ENCODE measurements at regions not wholly inside any gene's neighbourhood (a gene's known extent, or its start where the extent isn't known, plus 50 kb on each side); places are given as distances from the start of the nearest gene placed in this dataset.
"Not testable (repeated sequence)": the region's sequence is repeated elsewhere in the genome, so short reads cannot be mapped to it uniquely, and the experiment has no call there.

DNA sequence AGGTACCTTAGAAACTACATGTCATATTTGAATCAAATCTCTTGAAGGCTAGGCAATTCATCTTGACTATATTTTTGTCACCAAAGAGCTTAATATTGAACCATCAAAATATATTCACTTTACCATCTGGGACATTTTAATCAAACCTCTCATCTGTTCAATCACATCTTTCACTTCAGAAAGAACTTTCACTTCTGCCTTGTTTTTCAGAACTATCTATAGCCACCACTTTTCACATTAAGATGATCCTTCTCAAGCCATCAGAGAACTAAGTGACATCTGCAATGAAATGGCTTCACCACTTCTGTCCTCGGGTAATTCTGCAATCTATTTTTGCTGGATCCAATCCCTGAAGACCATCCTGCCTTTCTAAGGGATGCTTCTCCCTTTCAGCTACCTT lies 57.8 kb downstream of the OR2B2 start:
- no peak for DNase-seq (ENCODE audit: low read depth in 2 of 2)

- DNase-seq (ENCODE audit: low read depth in 2 of 2), result no peak
Measured at GRCh38 chr6:27851440-27851839, 60.8 kb downstream of the OR2B2 start.

DNA sequence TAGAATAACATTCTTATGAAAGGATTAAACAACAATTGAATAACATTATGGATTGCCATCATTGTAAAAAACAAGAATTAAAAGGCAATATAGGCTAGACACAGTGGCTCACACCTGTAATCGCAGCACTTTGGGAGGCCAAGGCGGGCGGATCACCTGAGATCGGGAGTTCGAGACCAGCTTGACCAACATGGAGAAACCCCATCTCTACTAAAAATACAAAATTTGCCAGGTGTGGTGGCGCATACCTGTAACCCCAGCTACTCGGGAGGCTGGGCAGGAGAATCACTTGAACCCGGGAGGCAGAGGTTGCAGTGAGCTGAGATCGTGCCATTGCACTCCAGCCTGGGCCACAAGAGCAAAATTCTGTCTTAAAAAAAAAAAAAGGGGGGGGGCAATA lies 63.2 kb downstream of the OR2B2 start:
- DNase-seq (ENCODE audit: low read depth in 2 of 2), result not testable (repeated sequence)

DNA sequence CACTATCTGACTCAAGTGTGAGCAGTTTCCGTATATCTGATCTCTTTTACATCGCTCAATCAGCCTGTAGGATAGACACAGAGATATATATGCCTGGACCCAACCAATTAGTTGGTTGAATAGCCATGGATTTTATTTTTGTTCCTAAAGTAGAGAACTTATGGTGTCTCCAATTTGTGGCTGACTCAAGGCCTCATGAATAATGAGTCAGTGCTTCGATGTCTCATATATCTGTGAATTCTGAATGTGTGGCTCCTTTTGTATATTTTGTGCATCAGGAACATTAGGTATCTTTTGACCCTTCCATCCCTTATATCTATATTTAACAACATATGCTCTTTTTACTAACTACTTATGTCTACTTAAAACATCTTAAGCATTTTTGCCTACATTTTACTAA lies 64.5 kb downstream of the OR2B2 start:
- no peak for DNase-seq (ENCODE audit: low read depth in 2 of 2)

DNA sequence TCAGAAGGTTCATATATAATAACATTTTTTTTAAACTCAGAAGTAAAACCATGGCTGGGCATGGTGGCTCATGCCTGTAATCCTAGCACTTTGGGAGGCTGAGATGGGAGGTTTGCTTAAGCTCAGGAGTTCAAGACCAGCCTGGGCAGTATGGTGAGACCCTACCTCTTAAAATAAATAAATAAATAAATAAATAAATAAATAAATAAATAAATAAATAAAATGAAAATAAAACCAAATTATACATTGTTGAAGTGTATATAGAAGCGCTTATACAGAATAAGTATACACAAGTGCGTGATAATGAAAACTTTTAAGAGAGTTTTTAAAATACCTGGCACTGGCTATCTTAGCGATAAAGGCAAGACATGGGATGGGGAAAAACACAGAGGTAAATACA lies 71.6 kb downstream of the OR2B2 start:
- no peak for DNase-seq (ENCODE audit: low read depth in 2 of 2)

GRCh38 chr6:27839626-27840475 lies 72.3 kb downstream of the OR2B2 start:
- no peak for DNase-seq (ENCODE audit: low read depth in 2 of 2)

DNA sequence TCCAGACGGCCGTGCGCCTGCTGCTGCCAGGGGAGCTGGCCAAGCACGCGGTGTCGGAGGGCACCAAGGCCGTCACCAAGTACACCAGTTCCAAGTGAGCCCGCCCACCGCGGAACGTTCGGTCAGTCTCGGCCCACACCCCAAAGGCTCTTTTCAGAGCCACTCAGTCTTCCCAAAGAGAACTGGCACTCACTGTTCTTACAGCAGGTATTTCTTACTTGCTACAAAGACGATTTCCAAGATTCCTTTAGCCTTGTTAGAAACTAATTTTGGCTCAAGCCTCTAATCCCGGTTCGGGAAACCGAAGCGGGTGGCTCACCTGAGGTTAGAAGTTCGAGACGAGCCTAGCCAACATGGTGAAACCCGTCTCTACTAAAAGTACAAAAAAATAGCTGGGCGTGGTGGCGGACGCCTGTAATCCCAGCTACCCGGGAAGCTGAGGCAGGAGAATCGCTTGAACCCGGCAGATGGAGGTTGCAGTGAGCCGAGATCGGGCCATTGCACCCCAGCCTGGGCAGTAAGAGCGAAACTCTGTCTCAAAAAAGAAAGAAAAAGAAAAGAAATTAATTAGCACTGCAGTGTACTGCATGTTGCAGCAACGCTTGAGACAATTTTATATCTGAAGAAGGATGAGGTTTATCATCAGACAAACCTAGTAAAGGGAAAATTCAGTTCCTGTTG lies 73.1 kb downstream of the OR2B2 start:
- peak in 1 of 2 experiments; percentile 40 for DNase-seq (ENCODE audit: low read depth in 2 of 2)

- DNase-seq (ENCODE audit: low read depth in 2 of 2), result peak; percentile 61 to 63
Measured at GRCh38 chr6:27838058-27838944, 73.9 kb downstream of the OR2B2 start.

DNA sequence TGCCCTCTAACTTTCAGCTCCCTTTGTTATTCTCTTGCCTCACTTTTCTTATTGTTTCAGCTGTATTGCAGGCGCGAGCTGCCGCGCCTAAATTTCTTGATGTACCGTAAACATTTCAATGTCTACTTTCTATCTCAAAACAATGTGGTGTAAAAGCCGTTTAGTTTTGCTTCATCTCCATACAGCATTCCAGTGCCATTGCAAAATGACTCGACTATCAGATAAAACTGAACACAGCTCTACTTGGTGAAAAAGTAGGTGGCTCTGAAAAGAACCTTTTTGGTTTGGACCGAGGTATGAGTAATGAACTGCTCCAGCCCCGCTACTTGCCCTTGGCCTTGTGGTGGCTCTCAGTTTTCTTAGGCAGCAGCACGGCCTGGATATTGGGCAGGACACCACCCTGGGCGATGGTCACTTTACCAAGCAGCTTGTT lies 74.6 kb downstream of the OR2B2 start:
- no peak for DNase-seq (ENCODE audit: low read depth in 2 of 2)

DNA sequence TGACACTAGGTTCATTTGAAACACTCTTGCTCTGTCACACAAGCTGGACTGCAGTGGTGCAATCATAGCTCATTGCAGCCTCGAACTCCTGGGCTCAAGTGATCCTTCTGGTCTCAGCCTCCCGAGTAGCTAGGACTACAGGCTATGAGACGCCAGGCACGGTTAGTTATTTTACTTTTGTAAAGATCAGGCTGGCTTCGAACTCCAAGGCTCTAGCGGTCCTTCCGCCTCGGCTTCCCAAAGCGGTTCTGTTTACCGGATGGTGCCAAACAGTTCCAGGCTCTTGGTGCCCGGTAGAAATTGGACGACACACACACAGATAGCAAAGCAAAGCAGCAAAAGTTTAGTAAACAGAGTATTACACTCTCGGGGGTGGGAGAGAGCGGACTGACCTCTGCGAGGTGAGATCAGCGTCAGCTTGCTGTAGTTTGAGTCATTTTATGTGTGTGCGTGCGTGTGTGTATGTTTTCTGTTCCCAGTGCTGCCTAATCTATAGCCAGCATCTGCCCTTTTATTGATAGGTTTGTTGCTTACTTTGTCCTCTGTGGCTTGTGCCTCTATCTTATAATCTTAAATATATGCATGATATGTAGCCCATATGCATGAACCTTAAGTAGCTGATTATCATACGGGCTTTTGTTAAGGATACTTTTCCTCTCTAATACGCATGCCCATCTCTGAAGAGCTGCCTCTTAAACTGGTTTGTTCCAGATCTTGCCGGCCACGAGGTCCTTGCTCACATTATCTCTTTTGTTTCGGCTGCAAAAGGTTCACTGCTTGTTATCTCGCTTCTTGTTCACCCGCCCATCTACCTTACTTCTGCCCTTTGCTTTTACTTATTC lies 75.2 kb downstream of the OR2B2 start:
- DNase-seq (ENCODE audit: low read depth in 2 of 2), result peak; percentile 30 to 43

GRCh38 chr6:27836141-27836782 lies 75.9 kb downstream of the OR2B2 start:
- no peak for DNase-seq (ENCODE audit: low read depth in 2 of 2)

DNA sequence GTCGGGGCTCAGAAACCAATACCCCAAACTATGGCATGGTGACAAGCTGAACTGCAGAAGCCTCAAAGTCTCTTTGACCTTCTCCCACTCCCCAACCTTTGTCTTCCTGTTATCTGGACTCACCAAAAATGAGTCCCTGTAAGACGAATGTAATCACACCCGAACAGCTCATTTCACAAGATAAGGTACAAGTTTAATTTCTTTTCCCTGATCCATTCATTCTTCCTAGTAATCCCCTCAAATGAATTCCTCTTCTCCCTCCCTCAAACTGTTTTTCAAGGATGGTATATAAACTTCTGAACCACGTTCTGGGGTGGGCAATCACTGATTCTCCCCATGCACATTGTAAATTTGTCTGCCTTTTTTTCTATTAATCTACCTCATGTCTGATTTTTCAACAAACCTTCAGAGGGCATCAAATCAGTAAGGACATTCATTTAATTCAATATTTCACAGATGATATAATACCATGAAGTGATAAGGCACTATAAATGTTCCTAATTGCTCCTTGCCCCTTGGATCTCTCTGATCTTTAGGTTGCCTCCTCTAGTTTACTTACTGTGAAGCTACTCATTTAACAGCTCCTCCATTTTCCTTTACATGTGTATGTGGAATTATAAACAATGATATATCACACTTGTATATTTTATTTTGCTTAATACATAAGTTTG lies 77.2 kb downstream of the OR2B2 start:
- DNase-seq (ENCODE audit: low read depth in 2 of 2), result no peak

- DNase-seq (ENCODE audit: low read depth in 2 of 2), result no peak
Measured at GRCh38 chr6:27834384-27834783, 77.8 kb downstream of the OR2B2 start.

DNA sequence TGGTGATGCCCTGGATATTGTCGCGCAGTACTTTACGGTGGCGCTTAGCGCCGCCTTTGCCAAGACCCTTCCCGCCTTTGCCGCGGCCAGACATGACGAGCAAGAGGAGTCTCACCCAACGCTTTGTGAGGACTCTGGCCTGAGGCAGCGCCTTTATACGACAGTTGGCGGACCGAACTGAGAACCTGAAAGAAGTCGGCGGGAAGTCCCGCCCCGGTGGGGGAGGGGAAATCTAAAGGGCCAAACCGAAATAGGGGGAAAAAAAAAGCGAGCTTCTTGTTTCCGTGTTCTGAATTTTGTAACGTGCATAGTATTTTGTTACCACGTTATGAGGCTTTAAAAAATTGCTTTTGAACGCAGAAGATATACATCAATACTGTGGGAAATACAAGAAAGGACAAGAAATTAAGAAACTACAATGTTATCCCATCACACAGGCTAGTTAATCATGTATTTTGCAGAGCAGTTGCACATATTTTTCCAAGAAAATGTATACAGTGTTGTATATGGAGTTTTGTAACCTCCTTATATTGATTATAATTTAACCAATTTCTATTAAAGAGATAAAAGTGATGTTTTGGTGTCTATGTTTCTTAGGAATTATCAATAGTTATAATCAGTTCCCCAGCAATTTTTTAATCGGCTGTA lies 80.6 kb downstream of the OR2B2 start:
- DNase-seq (ENCODE audit: low read depth in 2 of 2), result peak; percentile 74

GRCh38 chr6:27830600-27831433 lies 81.4 kb downstream of the OR2B2 start:
- peak in 1 of 2 experiments; percentile 26 for DNase-seq (ENCODE audit: low read depth in 2 of 2)

GRCh38 chr6:27830212-27830599 lies 82.0 kb downstream of the OR2B2 start:
- DNase-seq (ENCODE audit: low read depth in 2 of 2), result no peak

DNA sequence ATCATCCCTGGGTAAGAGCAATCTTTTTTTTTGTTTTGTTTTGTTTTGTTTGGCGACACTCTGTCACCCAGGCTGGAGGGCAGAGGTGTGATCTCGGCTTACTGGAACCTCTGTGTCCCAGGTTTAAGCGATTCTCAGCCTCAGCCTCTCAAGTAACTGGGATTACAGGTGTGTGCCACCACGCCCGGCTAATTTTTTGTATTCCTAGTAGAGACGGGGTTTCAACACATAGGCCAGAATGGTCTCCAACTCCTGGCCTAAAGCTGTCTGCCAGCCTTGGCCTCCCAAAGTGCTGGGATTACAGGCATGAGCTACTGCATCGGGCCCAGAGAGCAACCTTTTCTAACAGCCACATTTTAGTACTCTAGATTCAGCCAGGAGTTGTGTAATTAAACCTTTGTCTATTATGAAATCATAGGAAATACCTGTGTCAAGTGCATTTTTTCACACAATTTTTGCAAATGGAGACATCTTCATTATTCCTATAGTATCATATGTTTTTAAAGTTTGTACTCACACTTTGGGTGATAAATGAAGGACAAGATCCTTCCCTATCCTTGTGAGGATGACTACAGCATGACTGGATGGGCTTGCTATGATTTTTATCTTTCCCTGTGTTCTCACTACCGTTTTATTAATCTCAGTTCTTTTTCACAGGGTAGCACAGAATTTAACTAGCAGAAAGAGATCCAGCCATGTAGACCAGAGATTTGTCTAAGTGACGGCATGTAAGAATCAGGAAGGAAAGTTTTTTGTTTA lies 82.6 kb downstream of the OR2B2 start:
- DNase-seq (ENCODE audit: low read depth in 2 of 2), result no peak

DNA sequence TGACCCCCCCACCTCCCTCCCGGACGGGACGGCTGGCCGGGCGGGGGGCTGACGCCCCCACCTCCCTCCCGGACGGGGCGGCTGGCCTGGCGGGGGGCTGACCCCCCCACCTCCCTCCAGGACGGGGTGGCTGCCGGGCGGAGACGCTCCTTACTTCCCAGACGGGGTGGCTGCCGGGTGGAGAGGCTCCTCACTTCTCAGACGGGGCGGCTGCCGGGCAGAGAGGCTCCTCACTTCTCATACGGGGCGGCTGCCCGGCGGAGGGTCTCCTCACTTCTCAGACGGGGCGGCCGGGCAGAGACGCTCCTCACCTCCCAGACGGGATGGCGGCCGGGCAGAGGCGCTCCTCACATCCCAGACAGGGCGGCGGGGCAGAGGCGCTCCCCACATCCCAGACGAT lies 84.7 kb downstream of the OR2B2 start:
- not testable (repeated sequence) for DNase-seq (ENCODE audit: low read depth in 2 of 2)
